MM.1S (cell line): ENCODE measurements at regions not wholly inside any gene's neighbourhood (a gene's known extent, or its start where the extent isn't known, plus 50 kb on each side); places are given as distances from the start of the nearest gene placed in this dataset.

Experiments
- DNase-seq: peaks from one replicate; pipeline ENCODE4 v3.0.0-alpha.2; 2015
- H2AFZ ChIP-seq: fragments of 300-600 bp; sonication (generic); 2 replicates; pipeline ENCODE4 v1.6.0; 2016; ENCODE audit warnings: antibody characterized with exemption, low read length
- H3F3A ChIP-seq: fragments of 300-600 bp; sonication (generic); 2 replicates; pipeline ENCODE4 v1.6.1; 2016; ENCODE audit warnings: mild to moderate bottlenecking, antibody characterized with exemption, low read length, moderate library complexity, mixed read lengths; ENCODE audit not compliant: insufficient read depth
- H3K27ac ChIP-seq: fragments of 300-600 bp; sonication (generic); 2 replicates; pipeline ENCODE4 v1.5.1; 2016; ENCODE audit warnings: mild to moderate bottlenecking, low read length
- H3K27me3 ChIP-seq: fragments of 300-600 bp; sonication (generic); replicated peaks from 2 replicates; pipeline ENCODE4 v1.6.0; 2016; ENCODE audit warnings: low read length; ENCODE audit not compliant: insufficient read depth
- H3K36me3 ChIP-seq: fragments of 300-600 bp; sonication (generic); replicated peaks from 2 replicates; pipeline ENCODE4 v1.6.1; 2016; ENCODE audit warnings: mild to moderate bottlenecking, low read length, mixed read lengths; ENCODE audit not compliant: insufficient read depth
- H3K4me1 ChIP-seq: fragments of 300-600 bp; sonication (generic); 2 replicates; pipeline ENCODE4 v1.6.1; 2016; ENCODE audit warnings: low read length, mixed read lengths
- H3K4me2 ChIP-seq: fragments of 300-600 bp; sonication (generic); 2 replicates; pipeline ENCODE4 v1.6.0; 2016; ENCODE audit warnings: low read depth, low read length
- H3K4me3 ChIP-seq: fragments of 300-600 bp; sonication (generic); 2 replicates; pipeline ENCODE4 v1.5.1; 2016; ENCODE audit warnings: low read length, mixed read lengths
- H3K79me2 ChIP-seq: fragments of 300-600 bp; sonication (generic); 2 replicates; pipeline ENCODE4 v1.6.1; 2016; ENCODE audit warnings: mixed run types, low read length, mixed read lengths
- H3K9ac ChIP-seq: fragments of 300-600 bp; sonication (generic); 2 replicates; pipeline ENCODE4 v1.6.1; 2016; ENCODE audit warnings: low read length, mixed read lengths
- H3K9me2 ChIP-seq: fragments of 300-600 bp; sonication (generic); replicated peaks from 2 replicates; pipeline ENCODE4 v1.6.1; 2016; ENCODE audit warnings: mild to moderate bottlenecking, low read length, mixed read lengths; ENCODE audit not compliant: insufficient read depth
- H3K9me3 ChIP-seq: fragments of 300-600 bp; sonication (generic); replicated peaks from 2 replicates; pipeline ENCODE4 v1.6.1; 2016; ENCODE audit warnings: mild to moderate bottlenecking, low read length, mixed read lengths; ENCODE audit not compliant: insufficient read depth
- H4K20me1 ChIP-seq: fragments of 300-600 bp; sonication (generic); 2 replicates; pipeline ENCODE4 v1.6.1; 2016; ENCODE audit warnings: mild to moderate bottlenecking, low read length, moderate library complexity, mixed read lengths; ENCODE audit not compliant: insufficient read depth
- EZH2 ChIP-seq: fragments of 300-600 bp; sonication (generic); optimal IDR thresholded peaks from 2 replicates; pipeline ENCODE3; 2017; ENCODE audit warnings: low read depth, mild to moderate bottlenecking, antibody characterized with exemption, low read length, mixed read lengths
- EZH2phosphoT487 ChIP-seq: fragments of 300-600 bp; sonication (generic); IDR thresholded peaks from 2 replicates; pipeline ENCODE4 v1.6.1; 2018; ENCODE audit warnings: antibody characterized with exemption, low read length
- TF ChIP-seq, protein P1 (sequence below): fragments of 300-600 bp; sonication (generic); IDR thresholded peaks from 2 replicates; pipeline ENCODE4 v1.5.1; 2016; ENCODE audit warnings: antibody characterized with exemption, low read length, mixed read lengths

DNA sequence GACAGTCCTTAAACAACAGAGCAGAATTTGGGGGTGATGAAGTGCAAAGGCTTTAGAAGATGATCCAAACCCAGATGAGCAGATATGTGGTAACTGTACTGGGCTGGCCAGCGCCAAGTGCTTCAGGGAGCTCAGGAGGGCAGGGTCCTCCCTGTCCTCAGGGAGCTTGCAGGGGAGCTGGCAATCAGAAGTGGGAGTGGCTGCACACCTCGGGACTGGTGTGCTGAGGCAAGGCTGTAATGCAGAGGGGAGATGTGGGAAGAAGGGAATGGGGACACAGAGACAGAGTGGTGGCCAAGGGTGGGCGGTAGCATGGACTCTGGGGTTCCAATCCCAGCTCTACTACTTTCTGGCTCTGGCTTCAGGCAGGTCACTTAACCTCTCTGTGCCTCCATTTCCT lies 235.6 kb upstream of the NCAM1 start:
- H3K4me2 ChIP-seq = no peak overlapping the region
- TF ChIP-seq EZH2phosphoT487 = no peak
- TF ChIP-seq EZH2 = no peak
- TF ChIP-seq, protein P1, sequence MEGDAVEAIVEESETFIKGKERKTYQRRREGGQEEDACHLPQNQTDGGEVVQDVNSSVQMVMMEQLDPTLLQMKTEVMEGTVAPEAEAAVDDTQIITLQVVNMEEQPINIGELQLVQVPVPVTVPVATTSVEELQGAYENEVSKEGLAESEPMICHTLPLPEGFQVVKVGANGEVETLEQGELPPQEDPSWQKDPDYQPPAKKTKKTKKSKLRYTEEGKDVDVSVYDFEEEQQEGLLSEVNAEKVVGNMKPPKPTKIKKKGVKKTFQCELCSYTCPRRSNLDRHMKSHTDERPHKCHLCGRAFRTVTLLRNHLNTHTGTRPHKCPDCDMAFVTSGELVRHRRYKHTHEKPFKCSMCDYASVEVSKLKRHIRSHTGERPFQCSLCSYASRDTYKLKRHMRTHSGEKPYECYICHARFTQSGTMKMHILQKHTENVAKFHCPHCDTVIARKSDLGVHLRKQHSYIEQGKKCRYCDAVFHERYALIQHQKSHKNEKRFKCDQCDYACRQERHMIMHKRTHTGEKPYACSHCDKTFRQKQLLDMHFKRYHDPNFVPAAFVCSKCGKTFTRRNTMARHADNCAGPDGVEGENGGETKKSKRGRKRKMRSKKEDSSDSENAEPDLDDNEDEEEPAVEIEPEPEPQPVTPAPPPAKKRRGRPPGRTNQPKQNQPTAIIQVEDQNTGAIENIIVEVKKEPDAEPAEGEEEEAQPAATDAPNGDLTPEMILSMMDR = no peak

DNA sequence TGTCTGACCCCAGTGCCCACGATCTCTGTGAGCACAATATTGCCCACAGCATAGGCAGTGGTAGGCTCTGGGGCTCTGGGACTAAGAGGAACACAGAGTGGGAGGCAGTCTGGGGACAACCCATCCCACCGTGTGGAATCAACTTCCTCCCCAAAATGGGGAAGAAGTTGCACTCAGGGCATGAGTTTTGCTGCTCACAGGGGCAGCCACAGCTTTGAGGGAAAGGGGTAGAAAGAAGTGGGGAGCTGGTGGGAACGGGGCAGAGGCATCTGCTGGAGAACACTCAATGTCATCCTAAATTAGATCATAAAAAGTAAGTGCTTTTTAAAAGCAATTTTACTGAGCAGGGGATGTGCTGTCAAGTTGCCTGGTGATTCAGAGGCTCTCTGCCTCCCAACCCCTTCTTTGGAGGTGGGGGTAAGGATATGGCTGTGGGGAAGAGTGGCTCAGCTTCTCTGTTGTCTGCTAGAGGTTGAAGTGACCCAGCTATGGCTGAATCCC lies 233.8 kb upstream of the NCAM1 start:
- TF ChIP-seq, protein P1 = no peak
- TF ChIP-seq EZH2 = no peak
- no peak for TF ChIP-seq EZH2phosphoT487
- Histone ChIP-seq H3K4me1 (no peaks in the 10 kb centered on the region), H3K36me3 (no peaks in the 10 kb centered on the region), H3K4me3 (no peak overlapping the region), H3K79me2 (no peaks in the 10 kb centered on the region), H4K20me1 (no peaks in the 10 kb centered on the region), H3K9me2 (no peaks in the 10 kb centered on the region), H3K27me3 (no peaks in the 10 kb centered on the region), H3K9me3 (no peaks in the 10 kb centered on the region), H3K27ac (no peak overlapping the region), H3F3A (no peaks in the 10 kb centered on the region), H3K4me2 (no peak overlapping the region), H2AFZ (no peak overlapping the region), H3K9ac (no peak overlapping the region)
- DNase-seq = no peak

More for the DNA sequence above, 235.6 kb upstream of the NCAM1 start:
- no peaks in the 10 kb centered on the region for H3K4me1 ChIP-seq
- H3K36me3 ChIP-seq = no peaks in the 10 kb centered on the region
- no peaks in the 10 kb centered on the region for H3K27me3 ChIP-seq
- H3K9ac ChIP-seq = no peak overlapping the region
- no peak overlapping the region for H3K27ac ChIP-seq
- H3K4me3 ChIP-seq = no peak overlapping the region
- no peaks in the 10 kb centered on the region for H3K9me2 ChIP-seq
- H3F3A ChIP-seq = no peaks in the 10 kb centered on the region
- no peak for DNase-seq
- no peaks in the 10 kb centered on the region for H3K9me3 ChIP-seq
- H2AFZ ChIP-seq = no peak overlapping the region
- no peaks in the 10 kb centered on the region for H4K20me1 ChIP-seq
- no peaks in the 10 kb centered on the region for H3K79me2 ChIP-seq

DNA sequence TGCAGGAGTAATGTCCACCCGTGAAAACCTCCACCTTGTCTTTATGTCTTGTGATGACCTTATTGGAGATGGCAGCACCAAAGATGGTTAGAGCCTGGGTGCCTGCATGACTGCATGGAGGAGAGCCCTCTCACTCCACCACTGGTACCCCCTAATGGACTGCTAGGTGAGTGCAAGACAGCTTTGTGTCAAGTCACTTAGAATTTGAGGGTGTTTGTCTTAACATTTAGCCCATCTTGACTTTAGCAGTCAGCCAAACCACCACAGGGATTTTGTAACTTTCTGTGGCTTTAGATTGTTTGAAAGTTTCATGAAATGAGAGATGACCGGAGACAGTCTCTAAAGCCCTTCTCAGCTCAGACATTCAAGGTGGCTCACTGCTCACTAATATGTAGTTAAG lies 232.9 kb upstream of the NCAM1 start:
- TF ChIP-seq, protein P1 = no peak
- TF ChIP-seq EZH2phosphoT487 (no peak), EZH2 (no peak)
- H3K4me2 ChIP-seq = no peak overlapping the region

More for the DNA sequence above, 232.9 kb upstream of the NCAM1 start:
- H3K36me3 ChIP-seq = no peaks in the 10 kb centered on the region
- H3K27ac ChIP-seq = no peak overlapping the region
- H3K79me2 ChIP-seq = no peaks in the 10 kb centered on the region
- H3K9me3 ChIP-seq = no peaks in the 10 kb centered on the region
- DNase-seq = no peak
- no peaks in the 10 kb centered on the region for H3K27me3 ChIP-seq
- H3K4me3 ChIP-seq = no peak overlapping the region
- no peaks in the 10 kb centered on the region for H3K9me2 ChIP-seq
- H2AFZ ChIP-seq = no peak overlapping the region
- H3F3A ChIP-seq = no peaks in the 10 kb centered on the region
- H3K9ac ChIP-seq = no peak overlapping the region
- no peaks in the 10 kb centered on the region for H3K4me1 ChIP-seq
- no peaks in the 10 kb centered on the region for H4K20me1 ChIP-seq
